Sigmoid colon (tissue), 6 donors: ENCODE measurements at regions not wholly inside any gene's neighbourhood (a gene's known extent, or its start where the extent isn't known, plus 50 kb on each side); places are given as distances from the start of the nearest gene placed in this dataset.

Experiments used
- DNase-seq: peaks from one replicate; pipeline ENCODE4 v3.0.0-alpha.2; 2019
- H3K27ac ChIP-seq, 4 donors: fragments of 200-600 bp; sonication (generic); one replicate each; pipeline ENCODE4 v1.5.1; 2016 to 2019; ENCODE audit warnings: mild to moderate bottlenecking in 1 of 4
- H3K27me3 ChIP-seq, 3 donors: fragments of 200-600 bp; sonication (generic); one replicate each; pipeline ENCODE4 v1.5.1; 2019; ENCODE audit warnings: mild to moderate bottlenecking in 1 of 3
- H3K36me3 ChIP-seq, 4 donors: fragments of 200-600 bp; sonication (generic); one replicate each; pipeline ENCODE4 v1.5.1; 2016 to 2019
- H3K4me1 ChIP-seq, 4 donors: fragments of 200-600 bp; sonication (generic); one replicate each; pipeline ENCODE4 v1.5.1; 2017 to 2019
- H3K4me3 ChIP-seq, 4 donors: fragments of 200-600 bp; sonication (generic); one replicate each; pipeline ENCODE4 v1.5.1; 2017 to 2019; ENCODE audit warnings: mild to moderate bottlenecking in 2 of 4, moderate library complexity in 1 of 4
- H3K9me3 ChIP-seq, 4 donors: fragments of 200-600 bp in 3 of 4; sonication (generic) in 3 of 4; one replicate each; pipeline versions ENCODE4 v1.5.1 to v1.6.1; 2013 to 2019
- EP300 ChIP-seq, 4 donors: sonication (generic); formaldehyde crosslinking; IDR thresholded peaks; one replicate each; pipeline ENCODE4 v1.6.1; 2017; ENCODE audit warnings: antibody characterized with exemption in 4 of 4
- POLR2A ChIP-seq, 2 donors: fragments of 450-650 bp; IDR thresholded peaks; one replicate each; pipeline ENCODE4 v1.6.1; 2016; ENCODE audit warnings: antibody characterized with exemption in 2 of 2, mild to moderate bottlenecking in 2 of 2, moderate library complexity in 2 of 2
- POLR2AphosphoS5 ChIP-seq, 4 donors: sonication (generic); formaldehyde crosslinking; IDR thresholded peaks; one replicate each; pipeline ENCODE4 v1.6.1; 2017; ENCODE audit warnings: antibody characterized with exemption in 4 of 4
- WGBS, 2 donors: extraction: QIAGEN DNeasy Blood & Tissue Kit; methylation state at CpG; one replicate each; pipeline ENCODE4 v1.1.7; 2013; 5-methylcytosine and 5-hydroxymethylcytosine counted together
- intact Hi-C: fragments of 100-400 bp; cut with DNase I; formaldehyde crosslinking; loops from one replicate; pipeline ENCODE4 v1.15.1; 2023
- TF ChIP-seq, protein P1 (sequence below), 4 experiments: fragments of 450-650 bp in 3 of 4; fragments of 200-600 bp in 1 of 4; IDR thresholded peaks; one replicate each; pipeline ENCODE4 v1.5.1; 2016 to 2019; ENCODE audit warnings: antibody characterized with exemption in 4 of 4, mild to moderate bottlenecking in 3 of 4, moderate library complexity in 2 of 4
- donor health status: healthy with polysubstance abuse.
- donor health status: healthy.

- intact Hi-C loops, result no loop called here
- Histone ChIP-seq H3K4me1 (no peaks in the 10 kb centered on the region), H3K4me3 (no peak overlapping the region), H3K9me3 (peaks cover 0 to 3% (median 0%) of the 10 kb centered on the region in 4 donors), H3K27me3 (peaks cover 0 to 11% (median 0%) of the 10 kb centered on the region in 3 donors), H3K36me3 (no peaks in the 10 kb centered on the region), H3K27ac (no peak overlapping the region)
- WGBS, 2 donors, result 14 to 30% methylated on average over 4 of the region's 4 CpGs
- TF ChIP-seq POLR2A (IDR thresholded peaks at IDR 0.05), result no peak
- TF ChIP-seq POLR2AphosphoS5 (IDR thresholded peaks at IDR 0.05), result no peak
- TF ChIP-seq EP300 (IDR thresholded peaks at IDR 0.05), result no peak
- TF ChIP-seq, protein P1, sequence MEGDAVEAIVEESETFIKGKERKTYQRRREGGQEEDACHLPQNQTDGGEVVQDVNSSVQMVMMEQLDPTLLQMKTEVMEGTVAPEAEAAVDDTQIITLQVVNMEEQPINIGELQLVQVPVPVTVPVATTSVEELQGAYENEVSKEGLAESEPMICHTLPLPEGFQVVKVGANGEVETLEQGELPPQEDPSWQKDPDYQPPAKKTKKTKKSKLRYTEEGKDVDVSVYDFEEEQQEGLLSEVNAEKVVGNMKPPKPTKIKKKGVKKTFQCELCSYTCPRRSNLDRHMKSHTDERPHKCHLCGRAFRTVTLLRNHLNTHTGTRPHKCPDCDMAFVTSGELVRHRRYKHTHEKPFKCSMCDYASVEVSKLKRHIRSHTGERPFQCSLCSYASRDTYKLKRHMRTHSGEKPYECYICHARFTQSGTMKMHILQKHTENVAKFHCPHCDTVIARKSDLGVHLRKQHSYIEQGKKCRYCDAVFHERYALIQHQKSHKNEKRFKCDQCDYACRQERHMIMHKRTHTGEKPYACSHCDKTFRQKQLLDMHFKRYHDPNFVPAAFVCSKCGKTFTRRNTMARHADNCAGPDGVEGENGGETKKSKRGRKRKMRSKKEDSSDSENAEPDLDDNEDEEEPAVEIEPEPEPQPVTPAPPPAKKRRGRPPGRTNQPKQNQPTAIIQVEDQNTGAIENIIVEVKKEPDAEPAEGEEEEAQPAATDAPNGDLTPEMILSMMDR (IDR thresholded peaks at IDR 0.05), result no peak
- DNase-seq, result no peak
Observed at GRCh38 chr10:130615457-130615856, 479.3 kb downstream of the GLRX3 start.

GRCh38 chr10:130617985-130618384 lies 481.8 kb downstream of the GLRX3 start:
- H3K27ac ChIP-seq, result no peak overlapping the region
- intact Hi-C loops, result no loop called here
- DNase-seq, result no peak
- H3K36me3 ChIP-seq, result no peaks in the 10 kb centered on the region
- H3K4me3 ChIP-seq, result no peak overlapping the region
- no peak for TF ChIP-seq EP300 (IDR thresholded peaks at IDR 0.05)
- TF ChIP-seq POLR2AphosphoS5 (IDR thresholded peaks at IDR 0.05), result no peak
- TF ChIP-seq, protein P1 (IDR thresholded peaks at IDR 0.05), result no peak
- no peak for TF ChIP-seq POLR2A (IDR thresholded peaks at IDR 0.05)
- H3K4me1 ChIP-seq, result no peaks in the 10 kb centered on the region
- H3K27me3 ChIP-seq, result peaks cover 0 to 11% (median 0%) of the 10 kb centered on the region in 3 donors
- 58 to 65% methylated on average over 1 of the region's 1 CpG for WGBS, 2 donors
- no peaks in the 10 kb centered on the region for H3K9me3 ChIP-seq

GRCh38 chr10:130618647-130619046 lies 482.5 kb downstream of the GLRX3 start:
- Histone ChIP-seq H3K9me3 (no peaks in the 10 kb centered on the region), H3K36me3 (no peaks in the 10 kb centered on the region), H3K27ac (no peak overlapping the region), H3K4me1 (no peaks in the 10 kb centered on the region), H3K27me3 (peaks cover 0 to 11% (median 0%) of the 10 kb centered on the region in 3 donors), H3K4me3 (no peak overlapping the region)
- TF ChIP-seq POLR2AphosphoS5 (IDR thresholded peaks at IDR 0.05) (no peak), POLR2A (IDR thresholded peaks at IDR 0.05) (no peak), EP300 (IDR thresholded peaks at IDR 0.05) (no peak)
- TF ChIP-seq, protein P1 (IDR thresholded peaks at IDR 0.05), result no peak
- no peak for DNase-seq
- WGBS, 2 donors, result 20 to 60% methylated on average over 2 of the region's 2 CpGs
- intact Hi-C loops, result no loop called here

DNA sequence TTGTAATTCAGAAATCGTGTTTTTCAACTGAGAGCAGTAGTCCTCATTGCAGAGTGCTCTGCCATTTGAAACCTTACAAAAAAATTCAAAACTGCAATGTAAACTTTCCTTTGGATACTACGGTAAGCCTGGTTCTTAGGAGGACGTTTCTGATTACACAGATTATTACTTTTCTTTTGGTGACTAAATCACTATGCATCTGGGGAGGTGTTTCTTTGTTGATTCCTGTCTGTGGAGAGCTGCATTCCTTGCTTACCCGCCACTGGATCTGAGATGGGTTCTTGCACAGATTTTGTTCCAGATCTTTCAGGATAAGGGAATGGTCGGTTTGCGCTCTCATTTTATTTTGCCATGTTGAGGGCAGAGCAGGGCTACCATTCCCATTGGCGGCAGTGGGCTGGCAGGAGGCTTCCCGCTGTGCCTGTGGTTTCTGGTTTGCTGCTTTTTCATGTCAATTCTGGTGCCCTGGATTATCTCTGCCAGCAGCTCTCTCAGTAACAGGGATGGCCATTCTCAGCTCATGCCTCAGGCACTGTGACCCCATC lies 485.1 kb downstream of the GLRX3 start:
- TF ChIP-seq POLR2AphosphoS5 (IDR thresholded peaks at IDR 0.05) (no peak), POLR2A (IDR thresholded peaks at IDR 0.05) (no peak), EP300 (IDR thresholded peaks at IDR 0.05) (no peak)
- TF ChIP-seq, protein P1 (IDR thresholded peaks at IDR 0.05), result no peak
- H3K9me3 ChIP-seq, result no peaks in the 10 kb centered on the region
- H3K27me3 ChIP-seq, result peaks cover 0 to 21% (median 0%) of the 10 kb centered on the region in 3 donors
- H3K36me3 ChIP-seq, result no peaks in the 10 kb centered on the region
- WGBS, 2 donors, result 67 to 76% methylated on average over 8 of the region's 8 CpGs
- H3K4me1 ChIP-seq, result no peaks in the 10 kb centered on the region
- no peak for DNase-seq
- intact Hi-C loops, result no loop called here
- H3K27ac ChIP-seq, result no peak overlapping the region
- H3K4me3 ChIP-seq, result no peak overlapping the region
